ENCODE measurements at regions not wholly inside any gene's neighbourhood (a gene's known extent, or its start where the extent isn't known, plus 50 kb on each side); places are given as distances from the start of the nearest gene placed in this dataset.

DNA sequence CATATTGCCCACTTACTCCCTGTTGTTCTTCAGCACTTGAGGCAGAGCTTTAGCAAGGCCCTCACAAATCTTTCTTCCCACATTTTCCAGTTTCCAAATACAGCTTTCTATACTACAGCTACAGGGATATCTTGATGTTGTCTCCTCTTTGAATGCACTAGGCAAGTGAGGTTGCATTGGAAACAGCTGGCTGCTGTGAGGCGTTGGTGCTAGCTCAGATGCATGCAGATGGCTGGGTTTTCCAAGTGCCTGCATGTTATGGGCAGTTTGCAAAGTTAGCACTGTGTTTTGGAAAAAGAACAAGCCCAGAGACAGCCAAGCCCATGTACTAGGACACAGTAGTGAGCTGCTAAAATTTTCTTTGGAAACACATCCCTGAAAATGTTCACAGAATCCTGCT, 315.1 kb upstream of the RASGEF1B start:
- Histone ChIP-seq H3K9ac (no peak overlapping the region), H2AFZ (replicated peaks) (peak overlapping the region; percentile 29), H3K9me3 (ENCODE audit: low read depth) (no peaks in the 10 kb centered on the region), H3K27me3 (no peaks in the 10 kb centered on the region), H3F3A (ENCODE audit: low read depth) (no peaks in the 10 kb centered on the region), H3K4me3 (no peak overlapping the region), H3K4me1 (no peaks in the 10 kb centered on the region), H3K4me2 (no peak overlapping the region), H3K79me2 (ENCODE audit: low read depth) (no peaks in the 10 kb centered on the region), H3K36me3 (no peaks in the 10 kb centered on the region), H3K27ac (no peak overlapping the region), H4K20me1 (ENCODE audit: low read depth) (no peaks in the 10 kb centered on the region)
- TF ChIP-seq, protein P1, sequence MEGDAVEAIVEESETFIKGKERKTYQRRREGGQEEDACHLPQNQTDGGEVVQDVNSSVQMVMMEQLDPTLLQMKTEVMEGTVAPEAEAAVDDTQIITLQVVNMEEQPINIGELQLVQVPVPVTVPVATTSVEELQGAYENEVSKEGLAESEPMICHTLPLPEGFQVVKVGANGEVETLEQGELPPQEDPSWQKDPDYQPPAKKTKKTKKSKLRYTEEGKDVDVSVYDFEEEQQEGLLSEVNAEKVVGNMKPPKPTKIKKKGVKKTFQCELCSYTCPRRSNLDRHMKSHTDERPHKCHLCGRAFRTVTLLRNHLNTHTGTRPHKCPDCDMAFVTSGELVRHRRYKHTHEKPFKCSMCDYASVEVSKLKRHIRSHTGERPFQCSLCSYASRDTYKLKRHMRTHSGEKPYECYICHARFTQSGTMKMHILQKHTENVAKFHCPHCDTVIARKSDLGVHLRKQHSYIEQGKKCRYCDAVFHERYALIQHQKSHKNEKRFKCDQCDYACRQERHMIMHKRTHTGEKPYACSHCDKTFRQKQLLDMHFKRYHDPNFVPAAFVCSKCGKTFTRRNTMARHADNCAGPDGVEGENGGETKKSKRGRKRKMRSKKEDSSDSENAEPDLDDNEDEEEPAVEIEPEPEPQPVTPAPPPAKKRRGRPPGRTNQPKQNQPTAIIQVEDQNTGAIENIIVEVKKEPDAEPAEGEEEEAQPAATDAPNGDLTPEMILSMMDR (IDR thresholded peaks at IDR 0.05) = no peak
- TF ChIP-seq EZH2 (IDR thresholded peaks at IDR 0.05) (no peak), EZH2phosphoT487 (IDR thresholded peaks at IDR 0.05) (no peak)
- Mint-ChIP-seq H3K9me3 (no peaks in the 10 kb centered on the region), H3K36me3 (no peaks in the 10 kb centered on the region), H3K27ac (no peak overlapping the region), H3K4me1 (peaks cover 21% of the 10 kb centered on the region), H3K4me3 (no peak overlapping the region), H3K27me3 (ENCODE audit: insufficient read depth, low read depth) (peaks cover 2% of the 10 kb centered on the region)
- no peak for DNase-seq (ENCODE audit: low spot score)

DNA sequence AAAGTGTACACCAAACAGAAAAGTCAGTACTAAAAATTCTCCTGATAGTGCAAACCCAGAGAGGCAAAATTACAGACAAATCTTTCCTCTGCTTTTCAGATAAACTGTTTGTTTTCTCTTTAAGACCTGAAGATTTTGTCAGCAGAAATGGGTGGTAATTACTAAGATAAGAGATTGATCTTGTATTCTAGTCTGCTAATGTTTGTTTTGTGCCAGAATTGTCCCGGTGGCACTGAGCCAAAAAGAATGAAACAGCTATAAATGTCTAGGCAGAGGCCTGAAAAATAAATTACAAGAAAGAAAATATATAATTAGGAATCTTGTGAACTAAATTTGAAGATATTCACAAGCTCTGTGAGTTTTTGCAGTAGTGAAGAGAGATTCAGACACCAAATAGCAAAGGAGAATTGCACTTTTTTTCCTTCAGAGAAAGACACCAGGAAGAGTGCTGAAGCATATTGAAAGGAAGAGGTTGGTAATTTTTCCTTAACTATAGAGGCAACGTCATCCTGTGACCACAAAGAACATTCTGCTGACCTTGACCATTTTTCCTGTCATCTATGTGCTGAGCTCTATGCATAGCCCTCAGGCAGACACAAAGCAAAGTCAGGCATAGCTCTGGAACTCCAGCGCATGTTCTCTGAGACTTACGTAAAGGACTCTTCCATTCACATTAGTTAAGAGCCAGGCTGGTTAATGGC, 314.5 kb upstream of the RASGEF1B start:
- Mint-ChIP-seq H3K27me3 (ENCODE audit: insufficient read depth, low read depth) (peaks cover 2% of the 10 kb centered on the region), H3K4me1 (peaks cover 21% of the 10 kb centered on the region), H3K4me3 (no peak overlapping the region), H3K27ac (no peak overlapping the region), H3K9me3 (no peaks in the 10 kb centered on the region), H3K36me3 (no peaks in the 10 kb centered on the region)
- Histone ChIP-seq H3K4me3 (no peak overlapping the region), H2AFZ (replicated peaks) (peak overlapping the region; percentile 29), H4K20me1 (ENCODE audit: low read depth) (no peaks in the 10 kb centered on the region), H3K36me3 (no peaks in the 10 kb centered on the region), H3K27me3 (no peaks in the 10 kb centered on the region), H3K27ac (no peak overlapping the region), H3F3A (ENCODE audit: low read depth) (no peaks in the 10 kb centered on the region), H3K9me3 (ENCODE audit: low read depth) (no peaks in the 10 kb centered on the region), H3K4me1 (no peaks in the 10 kb centered on the region), H3K4me2 (no peak overlapping the region), H3K79me2 (ENCODE audit: low read depth) (no peaks in the 10 kb centered on the region), H3K9ac (no peak overlapping the region)
- DNase-seq (ENCODE audit: low spot score) = no peak
- TF ChIP-seq, protein P1 (IDR thresholded peaks at IDR 0.05) = no peak
- TF ChIP-seq EZH2phosphoT487 (IDR thresholded peaks at IDR 0.05) (no peak), EZH2 (IDR thresholded peaks at IDR 0.05) (no peak)

DNA sequence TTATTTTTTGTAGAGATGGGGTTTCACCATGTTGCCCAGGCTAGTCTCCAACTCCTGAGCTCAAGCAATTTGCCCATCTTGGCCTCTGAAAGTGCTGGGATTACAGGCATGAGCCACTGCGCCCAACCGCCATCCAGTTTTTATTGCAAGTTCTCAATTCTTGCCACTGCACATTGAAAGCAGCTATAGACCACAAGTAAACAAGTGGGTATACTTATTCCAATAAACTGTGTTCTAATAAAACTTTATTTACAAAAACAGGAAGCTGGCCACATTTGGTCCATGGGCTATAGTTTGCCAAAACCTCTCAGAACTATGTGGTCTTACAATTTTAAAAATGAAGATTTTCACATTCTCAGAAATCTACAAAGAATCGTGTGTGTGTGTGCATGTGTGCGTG, 313.6 kb upstream of the RASGEF1B start:
- Histone ChIP-seq H3K9me3 (ENCODE audit: low read depth) (no peaks in the 10 kb centered on the region), H3K9ac (no peak overlapping the region), H3K4me2 (no peak overlapping the region), H3K27ac (no peak overlapping the region), H3K4me3 (no peak overlapping the region), H4K20me1 (ENCODE audit: low read depth) (no peaks in the 10 kb centered on the region), H3K79me2 (ENCODE audit: low read depth) (no peaks in the 10 kb centered on the region), H3K36me3 (no peaks in the 10 kb centered on the region), H3F3A (ENCODE audit: low read depth) (no peaks in the 10 kb centered on the region), H3K27me3 (no peaks in the 10 kb centered on the region), H2AFZ (replicated peaks) (no peak overlapping the region), H3K4me1 (no peaks in the 10 kb centered on the region)
- Mint-ChIP-seq H3K36me3 (no peaks in the 10 kb centered on the region), H3K9me3 (no peaks in the 10 kb centered on the region), H3K4me1 (peaks cover 21% of the 10 kb centered on the region), H3K4me3 (no peak overlapping the region), H3K27ac (no peak overlapping the region), H3K27me3 (ENCODE audit: insufficient read depth, low read depth) (peaks cover 2% of the 10 kb centered on the region)
- TF ChIP-seq, protein P1 (IDR thresholded peaks at IDR 0.05) = no peak
- TF ChIP-seq EZH2 (IDR thresholded peaks at IDR 0.05) (no peak), EZH2phosphoT487 (IDR thresholded peaks at IDR 0.05) (no peak)
- no peak for DNase-seq (ENCODE audit: low spot score)

All from neural progenitor cell (in vitro differentiated cells).